ENCODE measurements at regions not wholly inside any gene's neighbourhood (a gene's known extent, or its start where the extent isn't known, plus 50 kb on each side); places are given as distances from the start of the nearest gene placed in this dataset.

DNA sequence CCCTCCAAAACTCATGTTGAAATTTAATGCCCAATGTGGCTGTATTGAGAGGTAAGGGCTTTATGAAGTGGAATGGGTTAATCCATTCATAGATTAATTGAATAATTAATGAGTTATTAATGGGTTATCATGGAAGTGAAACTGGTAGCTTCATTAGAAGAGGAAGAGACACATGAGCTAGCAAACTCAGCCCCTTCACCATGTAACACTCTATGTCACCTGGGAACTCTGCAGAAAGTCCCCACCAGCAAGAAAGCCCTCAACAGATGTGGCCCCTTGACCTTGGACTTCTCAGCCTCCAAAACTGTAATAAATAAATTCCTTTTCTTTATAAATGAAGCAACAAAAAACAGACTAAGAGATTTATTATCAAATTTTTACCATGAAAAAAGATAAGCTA is 223.5 kb downstream of the KLF12 start:
- TF ChIP-seq, protein P1, sequence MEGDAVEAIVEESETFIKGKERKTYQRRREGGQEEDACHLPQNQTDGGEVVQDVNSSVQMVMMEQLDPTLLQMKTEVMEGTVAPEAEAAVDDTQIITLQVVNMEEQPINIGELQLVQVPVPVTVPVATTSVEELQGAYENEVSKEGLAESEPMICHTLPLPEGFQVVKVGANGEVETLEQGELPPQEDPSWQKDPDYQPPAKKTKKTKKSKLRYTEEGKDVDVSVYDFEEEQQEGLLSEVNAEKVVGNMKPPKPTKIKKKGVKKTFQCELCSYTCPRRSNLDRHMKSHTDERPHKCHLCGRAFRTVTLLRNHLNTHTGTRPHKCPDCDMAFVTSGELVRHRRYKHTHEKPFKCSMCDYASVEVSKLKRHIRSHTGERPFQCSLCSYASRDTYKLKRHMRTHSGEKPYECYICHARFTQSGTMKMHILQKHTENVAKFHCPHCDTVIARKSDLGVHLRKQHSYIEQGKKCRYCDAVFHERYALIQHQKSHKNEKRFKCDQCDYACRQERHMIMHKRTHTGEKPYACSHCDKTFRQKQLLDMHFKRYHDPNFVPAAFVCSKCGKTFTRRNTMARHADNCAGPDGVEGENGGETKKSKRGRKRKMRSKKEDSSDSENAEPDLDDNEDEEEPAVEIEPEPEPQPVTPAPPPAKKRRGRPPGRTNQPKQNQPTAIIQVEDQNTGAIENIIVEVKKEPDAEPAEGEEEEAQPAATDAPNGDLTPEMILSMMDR (IDR thresholded peaks at IDR 0.05), result no peak
- TF ChIP-seq, protein P2, sequence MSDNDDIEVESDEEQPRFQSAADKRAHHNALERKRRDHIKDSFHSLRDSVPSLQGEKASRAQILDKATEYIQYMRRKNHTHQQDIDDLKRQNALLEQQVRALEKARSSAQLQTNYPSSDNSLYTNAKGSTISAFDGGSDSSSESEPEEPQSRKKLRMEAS (CRISPR knock-in tag; IDR thresholded peaks at IDR 0.05), result no peak

Measured in WTC11 (cell line).